NCI-H748 (cell line): ENCODE measurements at regions not wholly inside any gene's neighbourhood (a gene's known extent, or its start where the extent isn't known, plus 50 kb on each side); places are given as distances from the start of the nearest gene placed in this dataset.

ENCODE experiments used
- DNase-seq: peaks from one replicate; lab custom pipeline; 2025; ENCODE audit not compliant: unreplicated experiment; lab: John Stamatoyannopoulos, UW

DNA sequence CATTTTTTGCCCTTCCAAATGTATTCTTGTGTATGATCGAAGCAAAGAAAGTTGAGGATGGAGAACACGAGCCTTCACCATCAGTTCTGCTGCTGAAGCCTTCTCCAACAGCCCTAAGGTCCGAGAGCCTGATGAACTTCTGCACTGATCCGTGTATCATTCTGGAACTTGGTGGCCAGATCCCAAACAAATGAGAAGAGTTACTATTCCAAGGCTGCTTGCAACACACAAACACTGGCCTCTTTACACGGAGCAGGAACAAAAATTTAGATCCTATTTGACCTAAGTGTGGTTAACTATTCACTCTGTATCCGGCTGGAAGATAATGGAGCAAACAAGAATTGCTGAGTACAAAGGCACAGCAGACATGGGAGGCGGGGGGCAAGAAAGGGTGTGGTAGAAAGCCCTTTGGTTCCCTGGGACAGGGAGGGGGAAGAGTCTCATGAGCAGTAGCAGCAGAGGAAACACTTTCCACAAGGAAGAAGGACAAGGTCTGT is 282.9 kb downstream of the SOX9 start:
- DNase-seq: no peak

DNA sequence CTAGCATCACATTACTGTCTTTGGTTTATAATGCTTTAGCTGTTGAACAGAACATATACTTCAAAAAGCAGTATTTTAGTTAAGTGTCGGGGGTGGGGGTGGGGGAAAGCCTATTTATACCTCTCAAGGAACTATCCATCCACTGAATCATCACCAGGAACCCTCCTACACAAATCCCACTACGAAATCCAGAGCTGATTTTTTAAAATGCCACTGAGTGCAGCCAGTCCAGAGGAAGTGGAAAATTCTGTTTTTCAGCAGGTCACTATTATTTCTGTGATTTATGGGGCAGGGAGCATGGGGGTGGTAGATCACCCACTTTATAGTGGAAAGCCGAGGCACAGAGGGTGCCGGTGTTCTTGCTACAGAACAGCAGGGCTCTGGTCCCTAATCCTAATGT is 284.1 kb downstream of the SOX9 start:
- no peak for DNase-seq

DNA sequence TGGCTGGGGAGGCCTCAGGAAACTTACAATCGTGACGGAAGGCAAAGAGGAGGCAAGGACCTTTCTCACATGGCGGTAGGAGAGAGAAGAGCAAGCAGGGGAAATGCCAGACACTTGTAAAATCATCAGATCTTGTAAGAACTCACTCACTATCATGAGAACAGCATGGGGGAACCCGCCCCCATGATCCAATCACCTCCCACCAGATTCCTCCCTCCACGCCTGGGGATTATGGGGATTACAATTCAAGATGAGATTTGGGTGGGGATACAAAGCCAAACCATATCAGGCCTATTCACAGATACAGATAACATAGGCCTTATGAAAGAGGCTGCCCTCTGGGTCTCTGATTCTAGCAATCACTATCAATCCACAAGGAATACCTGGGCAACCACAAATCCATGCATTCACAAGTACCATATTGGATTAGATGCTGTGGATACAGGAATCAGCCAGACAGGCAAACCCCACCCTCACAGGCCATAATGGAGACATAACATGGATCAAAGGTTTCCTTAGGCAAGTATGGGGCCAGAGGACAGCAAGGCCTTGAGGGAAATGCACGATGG is 284.9 kb downstream of the SOX9 start:
- no peak for DNase-seq

DNA sequence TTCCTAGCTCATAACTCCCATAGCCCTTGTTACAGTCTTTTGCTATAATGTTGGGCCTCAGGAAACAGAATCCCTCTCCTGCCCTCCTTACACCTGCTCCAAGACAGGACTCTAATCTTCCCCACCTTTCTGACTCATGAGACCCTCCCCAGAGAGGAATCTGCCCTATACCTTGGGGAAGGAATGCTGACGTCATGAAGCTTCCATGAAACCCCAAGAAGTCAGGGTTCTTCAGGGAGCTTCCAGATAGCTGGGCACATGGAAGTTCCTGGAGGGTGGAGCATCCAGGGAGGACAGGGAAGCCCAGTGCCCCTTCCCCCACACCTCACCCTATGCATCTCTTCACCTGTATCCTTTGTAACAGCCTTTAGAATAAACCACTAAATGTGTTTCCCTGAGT is 285.7 kb downstream of the SOX9 start:
- no peak for DNase-seq

DNA sequence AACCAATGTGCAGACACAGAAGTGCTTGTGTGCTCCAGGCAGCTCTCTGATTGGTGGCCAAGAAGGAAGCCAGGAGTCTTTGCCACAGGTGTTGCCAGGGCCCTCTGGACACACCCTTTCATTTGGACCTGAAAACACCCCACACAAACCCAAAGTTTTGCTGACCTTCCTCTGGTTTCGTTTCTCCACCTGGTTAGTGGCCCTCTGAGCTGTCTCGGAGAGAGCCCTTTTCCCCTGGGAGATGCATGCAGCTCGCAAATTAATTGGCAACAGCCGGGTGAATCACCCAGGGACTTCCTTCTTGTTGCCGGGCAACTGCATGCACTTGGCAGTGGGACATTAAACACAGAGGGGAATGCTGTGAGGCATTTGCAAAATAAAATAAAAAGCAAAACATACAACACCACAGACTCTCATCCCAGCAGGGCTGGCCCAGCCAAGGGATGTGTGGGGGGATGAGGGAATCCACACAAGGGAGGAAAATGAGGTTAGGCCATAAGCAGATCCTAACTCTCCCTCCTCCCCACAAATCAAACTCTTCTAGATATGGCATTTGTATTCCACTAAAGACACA is 286.6 kb downstream of the SOX9 start:
- DNase-seq: peak; percentile 97

DNA sequence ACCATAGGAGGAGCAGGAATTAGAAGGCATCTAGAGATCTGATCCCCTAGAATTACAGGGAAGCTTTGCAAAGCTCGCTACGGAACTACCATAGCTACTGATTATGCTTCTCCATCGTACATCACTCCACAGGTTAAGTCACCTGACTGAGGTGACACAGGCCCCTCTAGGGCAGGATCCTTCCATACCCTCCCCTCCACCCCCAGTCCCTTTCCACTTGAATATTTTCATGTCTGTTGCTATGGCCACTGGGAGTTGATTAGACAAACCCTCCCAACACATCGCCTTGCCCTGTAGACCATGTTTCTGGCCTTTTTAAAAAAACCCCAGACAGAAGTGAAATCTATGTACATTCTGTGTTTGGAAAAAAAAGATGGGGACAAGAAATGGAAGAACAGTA is 287.1 kb downstream of the SOX9 start:
- DNase-seq: peak; percentile 79

DNA sequence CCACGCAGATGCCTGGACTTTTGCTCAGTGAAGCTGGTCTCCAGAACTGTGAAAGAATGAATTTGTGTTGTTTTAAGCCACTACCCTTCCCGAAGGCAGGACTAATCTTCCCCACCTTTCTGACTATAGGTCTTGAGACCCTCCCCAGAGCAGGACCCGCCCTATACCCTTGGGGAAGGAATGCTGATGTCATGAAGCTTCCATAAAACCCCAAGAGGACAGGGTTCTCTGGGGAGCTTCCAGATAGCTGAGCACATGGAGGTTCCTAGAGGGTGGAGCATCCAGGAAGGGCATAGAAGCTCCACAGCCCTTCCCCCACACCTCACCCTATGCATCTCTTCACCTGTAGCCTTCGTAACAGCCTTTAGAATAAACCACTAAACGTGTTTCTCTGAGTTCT is 287.8 kb downstream of the SOX9 start:
- DNase-seq: no peak

DNA sequence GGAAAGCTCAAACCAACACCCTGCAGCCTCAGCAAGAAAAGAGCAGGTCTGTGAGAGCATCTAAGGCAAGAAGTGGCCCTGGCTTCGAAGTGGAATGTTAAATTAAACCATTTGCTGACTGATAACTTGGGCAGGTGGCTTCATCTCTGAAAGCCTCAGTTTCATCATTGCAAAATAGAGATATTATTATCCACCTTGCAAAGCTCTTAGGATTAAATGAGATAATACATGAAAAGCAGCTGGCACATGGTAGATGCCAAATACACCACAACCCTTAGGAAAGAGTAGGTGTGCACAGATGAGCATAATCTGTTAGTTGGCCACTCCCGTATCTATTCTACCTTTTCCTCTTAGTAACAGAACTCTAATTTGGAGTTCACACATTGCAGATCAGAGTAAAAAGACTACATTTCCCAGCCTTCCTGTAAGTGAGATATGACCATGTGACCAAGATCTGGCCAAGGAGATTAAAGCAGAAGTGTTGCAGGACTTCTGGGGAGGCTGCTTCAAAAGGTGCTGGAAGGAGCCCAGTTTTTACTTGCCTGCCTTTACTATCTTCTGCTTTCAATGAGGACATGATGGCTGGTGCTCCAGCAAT is 288.7 kb downstream of the SOX9 start:
- no peak for DNase-seq

DNA sequence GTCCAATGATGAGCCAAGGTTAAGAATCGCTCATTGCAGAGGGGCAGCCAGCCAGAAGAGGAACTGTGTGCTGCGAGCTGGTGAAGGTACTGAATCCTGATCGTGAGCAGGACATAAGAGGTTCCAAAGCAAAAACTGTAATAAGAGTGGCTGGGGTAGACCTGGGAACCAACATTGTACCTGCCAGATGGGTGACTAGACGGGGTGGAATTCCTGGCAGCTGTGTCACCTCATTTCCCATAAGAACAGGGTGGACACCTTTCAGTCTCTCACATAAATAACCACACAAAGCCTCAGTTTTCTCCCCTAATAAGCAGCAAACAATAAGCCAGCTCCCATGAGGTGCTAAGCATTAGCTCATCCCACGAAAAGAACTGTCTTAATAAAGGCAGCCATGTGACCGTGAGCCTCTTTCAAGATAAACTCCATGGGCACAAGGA is 290.3 kb downstream of the SOX9 start:
- peak; percentile 20 for DNase-seq

DNA sequence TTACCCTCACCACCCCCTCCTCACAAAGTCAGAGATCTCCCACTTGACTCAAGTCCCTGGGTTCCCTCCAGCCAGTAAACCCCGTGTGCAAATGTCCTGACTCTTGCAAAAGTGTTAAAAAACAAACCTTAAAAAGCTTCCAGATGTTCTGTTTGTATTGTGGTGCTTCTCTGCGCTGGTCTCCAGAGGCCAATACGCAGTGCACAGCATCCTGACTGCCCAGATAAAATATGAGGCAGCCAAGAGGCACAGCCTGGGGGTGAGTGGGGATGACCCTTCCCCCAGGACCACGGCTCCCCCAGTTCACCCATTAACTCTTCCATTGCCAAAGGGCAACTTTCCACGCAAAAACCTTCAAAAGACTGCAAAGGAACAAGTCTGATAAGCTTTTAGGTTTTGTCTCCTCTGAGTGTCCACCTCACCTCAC is 291.8 kb downstream of the SOX9 start:
- no peak for DNase-seq

DNA sequence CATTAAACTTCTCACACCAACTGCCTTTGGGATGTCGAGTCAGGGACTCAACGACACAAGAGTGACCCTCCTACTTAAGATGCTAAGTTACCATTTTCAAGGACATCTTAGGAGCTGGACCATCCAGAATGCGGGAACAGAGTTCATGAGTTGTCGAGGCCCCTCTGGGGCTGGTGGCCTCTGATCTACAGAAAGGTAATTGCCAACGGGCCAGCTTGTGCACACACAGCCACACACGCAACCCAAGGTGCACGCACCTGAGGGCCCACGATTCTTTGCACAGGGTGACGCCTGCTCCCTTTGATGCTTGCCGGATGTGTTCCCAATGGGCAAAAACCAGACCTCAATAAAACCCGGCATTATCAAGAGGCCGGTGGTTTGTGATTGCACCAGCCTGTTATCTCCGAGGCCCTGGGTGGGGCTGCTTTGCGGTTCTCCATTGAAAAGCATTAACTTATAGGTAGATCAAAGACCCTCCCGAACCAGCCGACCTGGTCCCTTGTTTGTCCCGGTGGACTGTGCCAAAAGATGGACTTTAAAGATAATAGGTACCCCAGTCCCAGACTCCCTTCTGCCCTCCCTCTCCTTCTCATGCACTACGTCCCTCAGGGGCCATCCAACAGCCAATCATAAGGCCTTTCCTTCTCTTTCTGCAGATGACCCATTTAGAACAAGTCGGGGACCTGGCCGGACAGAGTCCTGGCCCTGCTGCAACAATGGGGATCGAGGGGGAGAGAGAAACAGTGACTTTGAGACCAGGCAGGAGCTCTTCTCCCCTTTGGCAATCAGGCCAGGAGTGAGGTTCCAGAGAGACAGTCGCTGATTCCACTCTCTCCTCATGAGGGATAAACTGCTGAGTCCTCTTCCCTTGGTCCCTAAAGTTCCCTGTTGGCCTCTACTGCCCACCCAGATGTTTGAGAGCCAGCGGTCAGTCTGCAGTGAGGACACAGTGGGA is 292.5 kb downstream of the SOX9 start:
- no peak for DNase-seq

DNA sequence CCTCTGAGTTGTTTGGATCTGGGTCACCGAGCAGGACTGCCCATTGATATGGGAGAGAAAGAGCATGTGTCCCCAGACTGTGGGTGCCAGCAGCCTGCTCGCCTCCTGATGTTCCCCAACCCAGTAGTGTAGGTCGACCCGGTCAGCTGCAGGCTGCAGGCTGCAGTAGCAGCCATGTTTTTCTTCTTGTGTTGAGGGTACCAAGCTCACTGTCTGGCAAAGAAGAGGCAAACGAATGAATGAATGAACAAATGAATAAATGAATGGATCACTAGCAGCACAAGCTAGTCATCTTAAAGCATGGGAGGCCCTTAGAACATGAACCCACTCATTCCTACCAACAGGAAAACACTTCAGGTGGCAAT is 293.2 kb downstream of the SOX9 start:
- DNase-seq: no peak

DNA sequence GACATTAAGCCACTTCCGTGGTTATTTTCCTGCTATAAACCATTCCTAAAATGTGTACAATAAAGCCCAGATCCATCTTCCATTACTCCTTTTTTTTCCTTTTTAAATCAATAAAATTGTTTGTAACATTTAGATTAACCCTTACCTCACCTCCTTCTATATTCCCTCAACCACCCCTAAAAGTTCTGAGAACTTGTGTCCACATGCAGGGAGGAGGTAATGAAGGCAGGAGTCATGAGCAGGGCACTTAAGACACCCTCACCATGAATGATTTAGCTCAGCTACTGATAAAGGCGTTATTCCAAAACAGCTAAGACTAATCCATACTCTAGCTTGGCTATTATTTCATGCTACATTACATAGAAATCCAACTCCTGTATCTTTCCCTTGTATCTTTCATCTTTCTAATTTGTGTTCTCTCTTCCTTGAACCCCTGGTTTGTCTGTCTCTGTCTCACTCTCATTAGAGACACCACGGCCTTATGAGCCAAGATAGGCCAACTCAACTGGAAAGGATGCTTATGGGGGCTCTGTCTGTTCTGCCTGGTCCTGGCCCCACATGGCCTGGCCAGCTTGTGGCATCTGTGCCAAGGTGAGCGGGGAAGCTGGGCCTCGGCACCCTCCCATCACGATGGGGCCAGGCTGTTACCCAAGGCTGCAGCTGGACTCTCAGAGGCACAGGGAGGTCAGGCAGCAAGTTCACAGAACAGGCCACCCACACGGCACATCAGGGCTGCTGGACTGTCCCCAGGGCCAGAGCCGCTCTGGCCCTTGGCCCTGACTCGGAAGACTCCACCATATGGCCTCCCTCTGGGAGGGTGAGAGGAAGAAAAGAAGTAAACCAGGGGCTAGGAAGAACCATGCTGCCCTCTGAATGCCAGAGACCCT is 294.4 kb downstream of the SOX9 start:
- no peak for DNase-seq

DNA sequence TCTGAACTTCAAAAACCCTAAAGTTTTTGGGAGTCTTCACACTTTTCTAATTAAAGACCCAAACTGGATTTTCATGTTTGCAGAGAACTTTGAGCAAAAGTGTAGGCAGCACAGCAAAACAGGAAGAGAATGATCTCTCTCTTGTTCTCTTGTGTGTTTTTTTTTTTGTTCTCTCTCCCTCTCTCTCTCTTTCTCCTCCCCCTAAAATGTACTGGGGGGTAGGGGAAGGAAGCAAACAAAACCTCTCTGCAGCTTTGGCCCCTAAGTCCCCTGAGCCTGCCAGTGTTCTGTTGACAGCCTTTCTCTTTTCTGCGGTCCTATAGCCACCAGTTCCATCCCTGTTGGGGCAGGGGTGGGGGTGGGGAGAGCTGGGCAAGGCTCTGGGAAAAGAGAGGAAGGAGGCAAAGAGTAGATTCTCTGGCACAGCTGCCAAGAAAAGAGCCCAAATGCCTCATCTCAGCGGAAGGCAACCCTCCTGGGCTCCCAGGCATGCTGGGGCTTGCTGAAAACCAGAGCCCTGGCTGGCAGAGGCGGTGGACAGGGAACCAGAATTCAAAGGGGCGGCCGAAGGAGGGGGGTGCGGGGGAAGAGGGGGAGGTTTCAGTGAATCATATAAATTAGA is 295.3 kb downstream of the SOX9 start:
- DNase-seq: no peak

DNA sequence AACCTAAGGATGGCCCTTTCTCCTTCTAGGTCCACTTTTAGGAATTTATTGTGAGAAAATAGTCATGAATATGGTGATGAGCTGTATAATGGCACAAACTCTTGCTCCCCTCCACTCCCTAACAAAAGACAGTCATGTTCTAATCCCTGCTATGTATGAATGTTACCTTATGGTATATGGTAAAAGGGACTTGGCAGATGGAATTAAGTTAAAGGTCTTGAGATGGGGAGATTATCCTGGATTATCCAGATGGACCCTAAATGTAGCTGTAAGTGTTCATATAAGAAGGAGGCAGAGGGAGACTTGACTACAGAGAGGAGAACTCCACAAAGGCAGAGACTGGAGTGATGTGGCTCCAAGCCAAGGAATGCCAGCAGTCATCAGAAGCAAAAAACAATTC is 296.1 kb downstream of the SOX9 start:
- no peak for DNase-seq

DNA sequence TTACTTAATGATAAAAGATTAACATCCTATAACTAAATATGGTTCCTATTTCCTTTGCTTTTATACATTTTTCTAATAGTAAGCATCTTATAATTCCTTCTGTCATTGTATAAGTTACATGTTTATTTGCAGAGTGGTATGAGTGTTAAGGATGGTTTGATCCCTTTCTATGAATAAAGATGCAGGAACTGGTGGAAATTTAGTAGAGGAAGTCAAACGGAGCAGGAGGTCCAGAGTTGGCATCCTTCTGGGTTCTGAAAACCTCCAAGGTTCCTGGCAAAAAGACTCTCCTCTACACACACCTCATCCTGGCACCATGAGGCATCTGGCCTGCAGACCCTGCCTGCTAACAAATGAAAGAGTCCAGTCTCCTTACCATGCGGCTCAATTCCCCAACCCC is 296.8 kb downstream of the SOX9 start:
- DNase-seq: no peak

DNA sequence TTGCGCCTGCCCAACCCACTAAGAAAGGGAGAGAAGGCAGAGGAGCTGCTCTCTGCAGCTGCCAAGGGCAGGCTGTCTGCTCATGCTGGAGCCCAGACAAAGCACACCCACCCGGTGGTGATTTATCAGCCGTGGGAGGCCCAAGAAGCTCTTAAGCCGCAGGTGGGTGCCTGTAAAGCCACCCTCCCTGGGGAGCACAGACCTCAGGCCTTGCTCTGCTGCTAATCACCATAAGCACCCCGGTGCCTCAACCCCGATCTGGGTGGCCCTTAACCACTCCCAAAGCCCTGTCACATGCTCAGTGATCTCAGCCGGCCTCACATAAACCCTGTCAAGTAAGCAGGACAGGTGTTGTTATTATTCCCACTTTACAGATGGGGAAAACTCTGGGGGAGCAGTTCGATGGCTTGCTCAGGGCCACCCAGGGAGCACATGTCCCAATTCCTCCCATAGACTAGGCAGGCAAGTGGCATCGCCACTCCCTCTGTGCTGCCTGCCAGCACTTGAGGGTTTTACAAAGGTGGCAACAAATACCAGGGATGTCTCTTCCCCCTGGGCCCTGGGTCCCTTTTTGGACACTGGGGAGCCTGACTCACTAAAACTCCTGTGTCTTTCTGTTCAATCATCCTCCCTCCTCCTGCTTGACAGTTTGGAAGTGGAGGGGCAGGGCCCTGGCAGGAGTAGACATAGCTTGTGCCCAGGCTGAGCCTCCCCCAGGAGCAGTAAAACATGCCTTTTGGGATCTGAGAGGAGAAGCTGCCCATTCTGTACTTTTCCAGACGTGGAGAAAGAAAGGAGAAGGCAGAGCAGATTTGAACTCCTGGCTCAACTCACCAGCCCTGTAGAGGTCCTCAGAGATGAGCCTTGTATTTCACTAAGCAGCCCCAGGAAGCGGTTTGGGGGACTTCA is 299.3 kb downstream of the SOX9 start:
- DNase-seq: no peak

DNA sequence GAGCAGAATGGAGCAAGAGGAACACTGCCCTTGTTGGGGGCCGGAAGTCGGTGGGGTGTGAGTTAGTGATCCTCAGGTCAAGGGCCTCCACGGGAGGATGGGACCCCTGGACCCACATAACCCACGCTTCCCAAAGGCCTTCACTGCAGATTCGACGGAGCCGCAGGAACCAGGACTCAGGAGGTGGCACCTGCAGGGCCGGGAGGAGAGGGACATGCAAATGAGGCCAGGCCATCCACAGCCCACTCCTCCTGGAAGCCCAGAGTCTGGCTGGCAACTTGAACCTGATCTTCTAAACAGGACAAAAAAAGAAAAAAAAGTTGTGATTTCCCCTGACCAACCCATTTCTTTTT is 299.9 kb downstream of the SOX9 start:
- DNase-seq: no peak
